ENCODE measurements at regions not wholly inside any gene's neighbourhood (a gene's known extent, or its start where the extent isn't known, plus 50 kb on each side); places are given as distances from the start of the nearest gene placed in this dataset.

DNA sequence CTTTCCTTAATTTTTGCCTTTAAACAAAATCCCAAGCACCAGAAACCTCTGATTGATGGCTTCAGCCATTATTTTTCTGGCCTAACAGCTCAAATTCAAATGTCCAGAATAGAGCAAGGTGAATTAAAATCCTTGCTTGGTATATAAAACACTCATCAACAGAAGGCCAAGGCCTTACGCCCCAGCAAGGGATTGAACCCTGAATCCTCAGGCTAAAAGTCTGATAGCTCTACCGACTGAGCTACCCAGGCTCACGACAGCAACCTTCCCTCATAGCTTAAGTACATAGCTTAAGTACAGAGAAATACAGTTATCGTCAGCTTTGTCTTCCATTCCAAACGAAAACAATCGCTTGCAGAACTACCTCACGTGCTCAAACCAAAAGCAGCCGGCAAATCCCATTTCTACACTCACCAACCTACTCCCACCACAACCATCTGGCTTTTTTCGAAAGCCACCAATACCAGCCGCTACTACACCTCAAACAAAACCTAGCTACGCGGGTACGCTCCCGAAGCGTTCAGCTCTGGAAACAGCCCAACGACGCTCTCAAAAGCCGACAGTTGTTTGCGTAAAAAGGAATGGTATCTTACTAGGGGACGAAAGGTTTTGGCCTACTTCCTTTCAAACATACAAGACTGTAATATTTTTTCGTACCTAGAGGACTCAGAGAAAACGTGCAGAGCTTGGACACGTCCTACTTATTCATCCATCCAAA is 167.5 kb downstream of the GPX5 start:
- TF ChIP-seq, protein P1, sequence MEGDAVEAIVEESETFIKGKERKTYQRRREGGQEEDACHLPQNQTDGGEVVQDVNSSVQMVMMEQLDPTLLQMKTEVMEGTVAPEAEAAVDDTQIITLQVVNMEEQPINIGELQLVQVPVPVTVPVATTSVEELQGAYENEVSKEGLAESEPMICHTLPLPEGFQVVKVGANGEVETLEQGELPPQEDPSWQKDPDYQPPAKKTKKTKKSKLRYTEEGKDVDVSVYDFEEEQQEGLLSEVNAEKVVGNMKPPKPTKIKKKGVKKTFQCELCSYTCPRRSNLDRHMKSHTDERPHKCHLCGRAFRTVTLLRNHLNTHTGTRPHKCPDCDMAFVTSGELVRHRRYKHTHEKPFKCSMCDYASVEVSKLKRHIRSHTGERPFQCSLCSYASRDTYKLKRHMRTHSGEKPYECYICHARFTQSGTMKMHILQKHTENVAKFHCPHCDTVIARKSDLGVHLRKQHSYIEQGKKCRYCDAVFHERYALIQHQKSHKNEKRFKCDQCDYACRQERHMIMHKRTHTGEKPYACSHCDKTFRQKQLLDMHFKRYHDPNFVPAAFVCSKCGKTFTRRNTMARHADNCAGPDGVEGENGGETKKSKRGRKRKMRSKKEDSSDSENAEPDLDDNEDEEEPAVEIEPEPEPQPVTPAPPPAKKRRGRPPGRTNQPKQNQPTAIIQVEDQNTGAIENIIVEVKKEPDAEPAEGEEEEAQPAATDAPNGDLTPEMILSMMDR (IDR thresholded peaks at IDR 0.05; ENCODE audit: low read length) = no peak
- TF ChIP-seq EZH2phosphoT487 (IDR thresholded peaks at IDR 0.05; ENCODE audit: low read length) (no peak), EZH2 (optimal IDR thresholded peaks at IDR 0.05; ENCODE audit: low read depth, low read length) (no peak)
